Ovary (tissue), 7 donors: ENCODE measurements at regions not wholly inside any gene's neighbourhood (a gene's known extent, or its start where the extent isn't known, plus 50 kb on each side); places are given as distances from the start of the nearest gene placed in this dataset.

Source experiments
- DNase-seq, 5 donors: peaks; one replicate each; pipeline ENCODE4 v3.0.0-alpha.2; 2019 to 2020
- H3K27ac ChIP-seq, 2 donors: fragments of 200-600 bp; one replicate each; pipeline versions ENCODE4 v1.5.1 to v1.8.0; 2019 to 2022
- H3K27me3 ChIP-seq: fragments of 200-600 bp; one replicate; pipeline ENCODE4 v1.8.0; 2022
- H3K36me3 ChIP-seq: fragments of 200-600 bp; sonication (generic); one replicate; pipeline ENCODE4 v1.5.1; 2019
- H3K4me1 ChIP-seq: one replicate; pipeline ENCODE4 v1.8.1; 2013; ENCODE audit warnings: mild to moderate bottlenecking, moderate library complexity; ENCODE audit not compliant: insufficient read depth
- H3K4me3 ChIP-seq: fragments of 200-600 bp; sonication (generic); one replicate; pipeline ENCODE4 v1.5.1; 2017
- H3K9me3 ChIP-seq, 2 donors: fragments of 200-600 bp in 1 of 2; sonication (generic) in 1 of 2; one replicate each; pipeline versions ENCODE4 v1.5.1 to v1.8.1; 2013 to 2019; ENCODE audit warnings: mild to moderate bottlenecking in 1 of 2, moderate library complexity in 1 of 2
- CTCF ChIP-seq, 3 donors: fragments of 450-650 bp in 2 of 3; fragments of 200-600 bp in 1 of 3; IDR thresholded peaks; one replicate each; pipeline versions ENCODE4 v1.5.1 to v1.8.0; 2016 to 2022; ENCODE audit warnings: antibody characterized with exemption in 3 of 3, mild to moderate bottlenecking in 1 of 3
- EP300 ChIP-seq: sonication (generic); formaldehyde crosslinking; IDR thresholded peaks from one replicate; pipeline ENCODE4 v1.6.1; 2017; ENCODE audit warnings: antibody characterized with exemption
- POLR2A ChIP-seq: fragments of 450-650 bp; IDR thresholded peaks from one replicate; pipeline ENCODE4 v1.6.1; 2017; ENCODE audit warnings: antibody characterized with exemption, mild to moderate bottlenecking, moderate library complexity
- WGBS, 3 donors: extraction: QIAGEN DNeasy Blood & Tissue Kit in 1 of 3; methylation state at CpG; one replicate each; pipeline versions ENCODE4 v1.1.5 to v1.1.7; 2013 to 2017; 5-methylcytosine and 5-hydroxymethylcytosine counted together
- intact Hi-C, 4 donors: fragments of 100-400 bp; cut with DNase I; formaldehyde crosslinking; loops; one replicate each; pipeline versions ENCODE4 v1.11.0 to v1.15.1; 2022 to 2023
- donor health status: DM: no; HTN: no; CAD: no; lungs with moderate emphysema.
- donor health status: DM: no; HTN: no; CAD: no.
- donor health status: Bipolar disorder and iron deficiency.
- donor health status: DM: no; HTN: no; CAD: no.
- donor health status: DM: yes; HTN: yes; CAD: no.

- H3K4me1 ChIP-seq = no peaks in the 10 kb centered on the region
- intact Hi-C loops = no loop called here
- no peak overlapping the region for H3K27ac ChIP-seq
- no peak for DNase-seq
- H3K9me3 ChIP-seq = no peaks in the 10 kb centered on the region
- no peak overlapping the region for H3K4me3 ChIP-seq
- no peaks in the 10 kb centered on the region for H3K27me3 ChIP-seq
- no peaks in the 10 kb centered on the region for H3K36me3 ChIP-seq
- TF ChIP-seq EP300 (no peak), POLR2A (no peak), CTCF (IDR thresholded peaks at IDR 0.05) (no peak)
- 50 to 52% (median 50%) methylated on average over 7 of the region's 7 CpGs for WGBS, 3 donors
These were observed 171.3 kb upstream of the RPL38 start for GRCh38 chr17:74032222-74032621.

DNA sequence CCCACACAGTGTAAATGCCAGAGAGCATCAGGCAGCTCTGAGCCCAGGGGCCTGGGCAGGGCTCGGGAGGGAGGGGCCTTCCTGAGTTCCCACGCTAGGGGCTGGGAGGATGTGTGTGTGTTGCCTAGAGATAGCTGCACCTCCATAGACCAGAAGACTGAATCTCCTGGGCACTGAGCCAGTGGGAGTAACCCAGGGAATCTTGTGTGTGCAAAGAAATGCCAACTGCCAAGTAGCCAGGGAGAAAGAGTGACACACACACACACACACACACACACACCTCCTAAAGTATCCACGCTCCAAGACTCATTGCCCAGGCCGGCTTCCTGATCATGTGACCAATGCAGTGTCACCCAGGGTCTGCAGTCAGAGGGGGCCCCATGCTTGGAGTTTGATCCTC lies 166.2 kb upstream of the RPL38 start:
- H3K36me3 ChIP-seq = no peaks in the 10 kb centered on the region
- no peak overlapping the region for H3K27ac ChIP-seq
- no peak for DNase-seq
- 16 to 32% (median 28%) methylated on average over 4 of the region's 4 CpGs for WGBS, 3 donors
- H3K9me3 ChIP-seq = no peaks in the 10 kb centered on the region
- H3K27me3 ChIP-seq = no peaks in the 10 kb centered on the region
- H3K4me3 ChIP-seq = no peak overlapping the region
- TF ChIP-seq EP300 (no peak), POLR2A (no peak), CTCF (IDR thresholded peaks at IDR 0.05) (no peak)
- intact Hi-C loops = no loop called here
- H3K4me1 ChIP-seq = no peaks in the 10 kb centered on the region

DNA sequence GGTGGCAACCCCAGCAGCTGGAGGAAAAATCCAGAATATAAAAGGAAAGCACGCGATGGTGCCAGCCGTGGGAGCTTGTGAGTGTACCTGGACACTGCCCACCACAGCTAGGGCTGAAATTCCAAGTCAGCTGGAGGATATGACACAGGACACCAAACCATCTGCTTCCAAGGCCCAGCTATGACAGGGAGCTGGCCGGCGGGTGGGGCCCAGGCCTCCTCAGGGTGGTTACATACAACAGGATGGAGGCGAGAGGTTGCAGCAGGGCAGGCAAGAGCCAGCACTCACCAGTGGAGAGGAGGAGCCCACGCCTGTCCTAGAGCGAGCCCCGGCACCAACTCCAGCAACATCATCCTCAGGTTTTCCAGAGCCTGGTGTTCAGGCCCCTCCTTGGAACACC lies 163.2 kb upstream of the RPL38 start:
- DNase-seq = no peak
- Histone ChIP-seq H3K4me1 (no peaks in the 10 kb centered on the region), H3K27ac (no peak overlapping the region), H3K36me3 (no peaks in the 10 kb centered on the region), H3K9me3 (no peaks in the 10 kb centered on the region), H3K4me3 (no peak overlapping the region), H3K27me3 (no peaks in the 10 kb centered on the region)
- TF ChIP-seq POLR2A (no peak), EP300 (no peak), CTCF (IDR thresholded peaks at IDR 0.05) (no peak)
- intact Hi-C loops = no loop called here
- 84 to 87% (median 85%) methylated on average over 9 of the region's 9 CpGs for WGBS, 3 donors

DNA sequence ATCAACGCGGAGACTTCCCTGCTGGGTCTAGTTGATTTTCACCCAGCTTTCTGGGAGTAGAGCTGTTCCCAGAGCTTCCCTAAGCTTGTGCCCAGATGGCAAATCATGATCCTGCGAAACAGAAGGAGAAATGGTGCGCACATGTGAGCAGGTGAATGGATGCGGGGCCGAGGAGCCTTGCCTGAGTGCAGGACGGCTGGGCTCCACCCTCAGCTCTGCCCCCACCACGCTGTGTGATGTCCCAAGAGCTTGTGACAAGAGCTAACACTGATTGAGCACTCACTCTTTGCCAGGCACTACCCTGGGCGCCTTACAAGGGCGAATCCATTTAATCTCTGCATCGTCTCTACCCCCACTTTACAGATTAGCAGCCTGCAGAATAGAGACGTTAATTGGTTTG lies 162.7 kb upstream of the RPL38 start:
- no peaks in the 10 kb centered on the region for H3K36me3 ChIP-seq
- 85 to 93% (median 85%) methylated on average over 12 of the region's 12 CpGs for WGBS, 3 donors
- H3K27me3 ChIP-seq = no peaks in the 10 kb centered on the region
- intact Hi-C loops = no loop called here
- TF ChIP-seq POLR2A = no peak
- no peak for TF ChIP-seq CTCF (IDR thresholded peaks at IDR 0.05)
- no peak for TF ChIP-seq EP300
- no peak for DNase-seq
- H3K27ac ChIP-seq = no peak overlapping the region
- H3K9me3 ChIP-seq = no peaks in the 10 kb centered on the region
- no peak overlapping the region for H3K4me3 ChIP-seq
- H3K4me1 ChIP-seq = no peaks in the 10 kb centered on the region
